ENCODE measurements at regions not wholly inside any gene's neighbourhood (a gene's known extent, or its start where the extent isn't known, plus 50 kb on each side); places are given as distances from the start of the nearest gene placed in this dataset.

DNA sequence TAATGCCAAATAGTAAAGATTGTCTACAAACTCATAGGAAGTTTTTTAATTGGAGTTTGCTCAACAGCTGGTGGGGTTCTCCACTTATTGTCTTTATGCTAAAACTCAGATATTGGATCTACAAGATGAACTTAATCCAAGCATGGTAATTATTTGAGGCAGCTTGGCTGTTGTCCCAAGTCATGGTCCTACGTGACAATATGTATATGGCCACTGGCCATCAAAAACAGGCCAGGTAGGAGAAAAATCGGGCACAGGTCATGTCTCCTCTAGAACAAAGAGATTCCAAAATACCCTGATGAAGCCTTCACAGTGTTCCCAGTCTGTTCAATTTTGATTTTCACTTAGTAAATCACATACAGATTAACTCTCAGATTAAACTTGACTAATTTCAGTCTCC, 606.4 kb downstream of the TNS3 start (continued):
- TF ChIP-seq, protein P1, sequence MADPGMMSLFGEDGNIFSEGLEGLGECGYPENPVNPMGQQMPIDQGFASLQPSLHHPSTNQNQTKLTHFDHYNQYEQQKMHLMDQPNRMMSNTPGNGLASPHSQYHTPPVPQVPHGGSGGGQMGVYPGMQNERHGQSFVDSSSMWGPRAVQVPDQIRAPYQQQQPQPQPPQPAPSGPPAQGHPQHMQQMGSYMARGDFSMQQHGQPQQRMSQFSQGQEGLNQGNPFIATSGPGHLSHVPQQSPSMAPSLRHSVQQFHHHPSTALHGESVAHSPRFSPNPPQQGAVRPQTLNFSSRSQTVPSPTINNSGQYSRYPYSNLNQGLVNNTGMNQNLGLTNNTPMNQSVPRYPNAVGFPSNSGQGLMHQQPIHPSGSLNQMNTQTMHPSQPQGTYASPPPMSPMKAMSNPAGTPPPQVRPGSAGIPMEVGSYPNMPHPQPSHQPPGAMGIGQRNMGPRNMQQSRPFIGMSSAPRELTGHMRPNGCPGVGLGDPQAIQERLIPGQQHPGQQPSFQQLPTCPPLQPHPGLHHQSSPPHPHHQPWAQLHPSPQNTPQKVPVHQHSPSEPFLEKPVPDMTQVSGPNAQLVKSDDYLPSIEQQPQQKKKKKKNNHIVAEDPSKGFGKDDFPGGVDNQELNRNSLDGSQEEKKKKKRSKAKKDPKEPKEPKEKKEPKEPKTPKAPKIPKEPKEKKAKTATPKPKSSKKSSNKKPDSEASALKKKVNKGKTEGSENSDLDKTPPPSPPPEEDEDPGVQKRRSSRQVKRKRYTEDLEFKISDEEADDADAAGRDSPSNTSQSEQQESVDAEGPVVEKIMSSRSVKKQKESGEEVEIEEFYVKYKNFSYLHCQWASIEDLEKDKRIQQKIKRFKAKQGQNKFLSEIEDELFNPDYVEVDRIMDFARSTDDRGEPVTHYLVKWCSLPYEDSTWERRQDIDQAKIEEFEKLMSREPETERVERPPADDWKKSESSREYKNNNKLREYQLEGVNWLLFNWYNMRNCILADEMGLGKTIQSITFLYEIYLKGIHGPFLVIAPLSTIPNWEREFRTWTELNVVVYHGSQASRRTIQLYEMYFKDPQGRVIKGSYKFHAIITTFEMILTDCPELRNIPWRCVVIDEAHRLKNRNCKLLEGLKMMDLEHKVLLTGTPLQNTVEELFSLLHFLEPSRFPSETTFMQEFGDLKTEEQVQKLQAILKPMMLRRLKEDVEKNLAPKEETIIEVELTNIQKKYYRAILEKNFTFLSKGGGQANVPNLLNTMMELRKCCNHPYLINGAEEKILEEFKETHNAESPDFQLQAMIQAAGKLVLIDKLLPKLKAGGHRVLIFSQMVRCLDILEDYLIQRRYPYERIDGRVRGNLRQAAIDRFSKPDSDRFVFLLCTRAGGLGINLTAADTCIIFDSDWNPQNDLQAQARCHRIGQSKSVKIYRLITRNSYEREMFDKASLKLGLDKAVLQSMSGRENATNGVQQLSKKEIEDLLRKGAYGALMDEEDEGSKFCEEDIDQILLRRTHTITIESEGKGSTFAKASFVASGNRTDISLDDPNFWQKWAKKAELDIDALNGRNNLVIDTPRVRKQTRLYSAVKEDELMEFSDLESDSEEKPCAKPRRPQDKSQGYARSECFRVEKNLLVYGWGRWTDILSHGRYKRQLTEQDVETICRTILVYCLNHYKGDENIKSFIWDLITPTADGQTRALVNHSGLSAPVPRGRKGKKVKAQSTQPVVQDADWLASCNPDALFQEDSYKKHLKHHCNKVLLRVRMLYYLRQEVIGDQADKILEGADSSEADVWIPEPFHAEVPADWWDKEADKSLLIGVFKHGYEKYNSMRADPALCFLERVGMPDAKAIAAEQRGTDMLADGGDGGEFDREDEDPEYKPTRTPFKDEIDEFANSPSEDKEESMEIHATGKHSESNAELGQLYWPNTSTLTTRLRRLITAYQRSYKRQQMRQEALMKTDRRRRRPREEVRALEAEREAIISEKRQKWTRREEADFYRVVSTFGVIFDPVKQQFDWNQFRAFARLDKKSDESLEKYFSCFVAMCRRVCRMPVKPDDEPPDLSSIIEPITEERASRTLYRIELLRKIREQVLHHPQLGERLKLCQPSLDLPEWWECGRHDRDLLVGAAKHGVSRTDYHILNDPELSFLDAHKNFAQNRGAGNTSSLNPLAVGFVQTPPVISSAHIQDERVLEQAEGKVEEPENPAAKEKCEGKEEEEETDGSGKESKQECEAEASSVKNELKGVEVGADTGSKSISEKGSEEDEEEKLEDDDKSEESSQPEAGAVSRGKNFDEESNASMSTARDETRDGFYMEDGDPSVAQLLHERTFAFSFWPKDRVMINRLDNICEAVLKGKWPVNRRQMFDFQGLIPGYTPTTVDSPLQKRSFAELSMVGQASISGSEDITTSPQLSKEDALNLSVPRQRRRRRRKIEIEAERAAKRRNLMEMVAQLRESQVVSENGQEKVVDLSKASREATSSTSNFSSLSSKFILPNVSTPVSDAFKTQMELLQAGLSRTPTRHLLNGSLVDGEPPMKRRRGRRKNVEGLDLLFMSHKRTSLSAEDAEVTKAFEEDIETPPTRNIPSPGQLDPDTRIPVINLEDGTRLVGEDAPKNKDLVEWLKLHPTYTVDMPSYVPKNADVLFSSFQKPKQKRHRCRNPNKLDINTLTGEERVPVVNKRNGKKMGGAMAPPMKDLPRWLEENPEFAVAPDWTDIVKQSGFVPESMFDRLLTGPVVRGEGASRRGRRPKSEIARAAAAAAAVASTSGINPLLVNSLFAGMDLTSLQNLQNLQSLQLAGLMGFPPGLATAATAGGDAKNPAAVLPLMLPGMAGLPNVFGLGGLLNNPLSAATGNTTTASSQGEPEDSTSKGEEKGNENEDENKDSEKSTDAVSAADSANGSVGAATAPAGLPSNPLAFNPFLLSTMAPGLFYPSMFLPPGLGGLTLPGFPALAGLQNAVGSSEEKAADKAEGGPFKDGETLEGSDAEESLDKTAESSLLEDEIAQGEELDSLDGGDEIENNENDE (IDR thresholded peaks at IDR 0.05; ENCODE audit: insufficient replicate concordance, low read length), result no peak
- TF ChIP-seq JUN (IDR thresholded peaks at IDR 0.05; ENCODE audit: low read depth, low read length) (no peak), POLR2AphosphoS5 (IDR thresholded peaks at IDR 0.05; ENCODE audit: low read depth, low read length) (no peak), EGR1 (IDR thresholded peaks at IDR 0.05; ENCODE audit: borderline replicate concordance, low read depth, low read length) (no peak), CEBPB (IDR thresholded peaks at IDR 0.05; ENCODE audit: low read depth, low read length) (no peak), SIN3A (conservative IDR thresholded peaks at IDR 0.05 in 1 of 2, IDR thresholded peaks at IDR 0.05 in 1 of 2; ENCODE audit: low read depth in 1 of 2, low read length in 2 of 2) (no peak), HDAC2 (IDR thresholded peaks at IDR 0.05; ENCODE audit: borderline replicate concordance in 1 of 2, low read depth in 2 of 2, low read length in 2 of 2) (no peak), SP2 (IDR thresholded peaks at IDR 0.05; ENCODE audit: low read length) (no peak), ZNF274 (IDR thresholded peaks at IDR 0.05; ENCODE audit: borderline replicate concordance, extremely low read depth, low read length) (no peak)

Measured in H1 (cell line).